ENCODE measurements at regions not wholly inside any gene's neighbourhood (a gene's known extent, or its start where the extent isn't known, plus 50 kb on each side); places are given as distances from the start of the nearest gene placed in this dataset.

DNA sequence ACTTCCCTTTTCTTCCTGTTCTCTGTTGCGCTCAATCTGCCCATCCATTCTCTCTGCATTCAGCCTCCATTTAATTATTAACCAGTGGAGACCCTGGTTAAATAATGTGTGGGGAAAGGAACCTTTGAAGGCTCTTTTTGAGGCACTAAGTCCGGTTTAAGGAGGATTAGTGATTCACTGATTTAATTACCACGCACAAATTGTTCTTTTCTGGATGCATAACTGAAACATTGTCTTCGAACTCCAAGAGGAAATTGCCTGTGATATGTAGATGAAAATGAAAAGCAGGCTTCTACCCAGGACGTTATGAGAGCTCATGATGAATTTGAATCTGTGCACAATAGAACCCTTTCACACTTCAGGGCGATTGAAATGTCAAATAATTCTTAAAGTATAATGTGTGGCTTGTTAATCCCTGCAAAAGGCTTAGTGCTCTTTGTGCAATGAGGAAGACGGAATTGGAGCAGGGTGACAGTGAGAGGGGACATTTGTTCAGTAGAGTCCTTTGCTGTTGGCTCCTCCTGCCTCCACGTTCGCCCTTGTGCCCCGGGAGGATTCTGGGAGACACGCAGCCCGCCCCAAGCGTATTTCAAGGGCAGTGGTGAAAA lies 51.1 kb upstream of the ZNF236 start:
- H3K27ac ChIP-seq = no peak overlapping the region
- TF ChIP-seq ZFX (IDR thresholded peaks at IDR 0.05; ENCODE audit: borderline replicate concordance) = no peak
- TF ChIP-seq, protein P1, sequence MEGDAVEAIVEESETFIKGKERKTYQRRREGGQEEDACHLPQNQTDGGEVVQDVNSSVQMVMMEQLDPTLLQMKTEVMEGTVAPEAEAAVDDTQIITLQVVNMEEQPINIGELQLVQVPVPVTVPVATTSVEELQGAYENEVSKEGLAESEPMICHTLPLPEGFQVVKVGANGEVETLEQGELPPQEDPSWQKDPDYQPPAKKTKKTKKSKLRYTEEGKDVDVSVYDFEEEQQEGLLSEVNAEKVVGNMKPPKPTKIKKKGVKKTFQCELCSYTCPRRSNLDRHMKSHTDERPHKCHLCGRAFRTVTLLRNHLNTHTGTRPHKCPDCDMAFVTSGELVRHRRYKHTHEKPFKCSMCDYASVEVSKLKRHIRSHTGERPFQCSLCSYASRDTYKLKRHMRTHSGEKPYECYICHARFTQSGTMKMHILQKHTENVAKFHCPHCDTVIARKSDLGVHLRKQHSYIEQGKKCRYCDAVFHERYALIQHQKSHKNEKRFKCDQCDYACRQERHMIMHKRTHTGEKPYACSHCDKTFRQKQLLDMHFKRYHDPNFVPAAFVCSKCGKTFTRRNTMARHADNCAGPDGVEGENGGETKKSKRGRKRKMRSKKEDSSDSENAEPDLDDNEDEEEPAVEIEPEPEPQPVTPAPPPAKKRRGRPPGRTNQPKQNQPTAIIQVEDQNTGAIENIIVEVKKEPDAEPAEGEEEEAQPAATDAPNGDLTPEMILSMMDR (IDR thresholded peaks at IDR 0.05) = no peak

DNA sequence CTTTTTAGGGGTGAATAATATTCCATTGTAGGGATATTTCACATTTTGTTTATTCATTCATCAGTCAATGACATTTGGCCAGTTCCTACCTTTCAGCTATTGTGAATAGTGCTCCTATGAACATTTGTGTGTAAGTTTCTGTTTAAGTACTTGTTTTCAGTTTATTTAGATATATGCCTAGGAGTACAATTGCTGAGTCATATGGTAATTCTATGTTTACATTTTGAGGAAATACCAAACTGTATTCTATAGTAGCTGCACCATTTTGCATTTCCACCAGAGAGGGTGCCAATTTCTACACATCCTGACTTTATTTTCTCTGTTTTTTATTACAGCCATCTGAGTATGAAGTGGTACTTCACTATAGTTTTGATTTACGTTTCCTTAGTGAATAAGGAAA lies 54.4 kb upstream of the ZNF236 start:
- no peak for TF ChIP-seq ZFX (IDR thresholded peaks at IDR 0.05; ENCODE audit: borderline replicate concordance)
- TF ChIP-seq, protein P1 (IDR thresholded peaks at IDR 0.05) = no peak
- H3K27ac ChIP-seq = no peak overlapping the region

DNA sequence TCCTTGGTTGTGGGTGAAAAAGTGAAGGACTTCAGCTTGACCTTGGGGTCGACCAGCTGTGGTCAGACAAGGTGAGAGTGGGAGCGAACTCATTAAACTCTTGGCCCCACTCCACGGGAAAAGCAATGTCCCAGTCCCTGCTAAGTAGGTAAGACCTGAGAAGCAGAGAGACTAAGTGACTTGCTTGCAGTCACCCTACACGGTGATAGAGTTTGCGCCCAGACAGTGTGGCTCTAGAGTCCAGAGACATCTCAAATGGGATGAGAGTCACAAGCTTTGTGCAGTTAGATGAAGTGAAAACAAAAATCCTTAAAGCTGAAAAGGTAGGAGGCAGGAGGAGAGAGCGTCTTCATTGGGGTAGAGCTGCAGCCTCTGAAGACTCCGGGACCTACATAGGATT lies 55.9 kb upstream of the ZNF236 start:
- no peak for TF ChIP-seq ZFX (IDR thresholded peaks at IDR 0.05; ENCODE audit: borderline replicate concordance)
- TF ChIP-seq, protein P1 (IDR thresholded peaks at IDR 0.05) = no peak

DNA sequence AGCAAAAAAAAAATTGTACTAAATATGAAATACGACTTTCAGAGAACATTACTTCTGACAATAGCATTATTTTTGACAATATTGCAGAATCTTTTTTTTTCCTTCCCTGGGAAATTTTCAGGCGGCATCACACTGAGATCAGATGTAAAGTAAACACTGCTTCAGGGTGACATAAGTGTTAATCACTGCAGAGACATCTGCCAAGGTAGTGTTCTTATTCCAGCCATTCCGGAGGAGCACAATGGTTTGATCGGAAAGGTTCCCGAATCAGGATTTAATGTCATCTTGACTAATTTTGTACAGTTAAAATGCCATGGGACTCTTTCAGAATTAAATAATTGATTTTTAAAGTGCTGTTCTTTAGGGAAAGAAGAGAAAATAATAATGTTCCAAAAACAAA lies 56.7 kb upstream of the ZNF236 start:
- no peak for TF ChIP-seq ZFX (IDR thresholded peaks at IDR 0.05; ENCODE audit: borderline replicate concordance)
- TF ChIP-seq, protein P1 (IDR thresholded peaks at IDR 0.05) = no peak

More for the DNA sequence above, 55.9 kb upstream of the ZNF236 start:
- H3K27ac ChIP-seq = no peak overlapping the region

DNA sequence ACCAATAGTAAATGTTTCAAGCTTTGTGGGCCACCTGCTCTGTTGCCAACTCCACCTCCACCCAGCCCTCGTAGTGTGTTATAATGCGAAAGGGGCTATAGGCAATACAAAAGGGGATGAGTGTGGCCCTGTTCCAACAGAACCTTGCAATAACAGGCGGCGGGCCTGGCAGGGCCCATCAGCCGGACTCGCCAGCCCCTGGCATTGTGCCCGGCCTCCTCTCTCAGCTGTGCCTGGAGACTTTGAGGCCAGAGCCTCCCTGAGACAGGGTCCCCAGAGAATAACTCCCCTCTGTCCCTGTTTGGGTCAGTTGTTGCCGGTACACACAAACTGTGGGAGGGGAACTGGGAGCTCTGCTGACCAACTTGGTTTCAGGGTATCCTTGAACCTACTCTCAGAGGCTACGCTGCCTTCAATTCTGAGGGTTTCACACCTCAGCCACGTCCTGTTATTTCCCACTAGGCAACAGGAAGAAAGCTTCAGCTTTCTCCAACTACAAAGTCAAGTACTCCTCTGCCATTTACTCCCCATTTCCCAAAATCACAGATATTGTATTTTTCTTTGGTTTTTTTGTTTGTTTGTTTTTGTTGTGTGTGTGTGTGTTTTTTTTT lies 58.0 kb upstream of the ZNF236 start:
- no peak for TF ChIP-seq ZFX (IDR thresholded peaks at IDR 0.05; ENCODE audit: borderline replicate concordance)
- TF ChIP-seq, protein P1 (IDR thresholded peaks at IDR 0.05) = no peak

More for the DNA sequence above, 56.7 kb upstream of the ZNF236 start:
- H3K27ac ChIP-seq = no peak overlapping the region

DNA sequence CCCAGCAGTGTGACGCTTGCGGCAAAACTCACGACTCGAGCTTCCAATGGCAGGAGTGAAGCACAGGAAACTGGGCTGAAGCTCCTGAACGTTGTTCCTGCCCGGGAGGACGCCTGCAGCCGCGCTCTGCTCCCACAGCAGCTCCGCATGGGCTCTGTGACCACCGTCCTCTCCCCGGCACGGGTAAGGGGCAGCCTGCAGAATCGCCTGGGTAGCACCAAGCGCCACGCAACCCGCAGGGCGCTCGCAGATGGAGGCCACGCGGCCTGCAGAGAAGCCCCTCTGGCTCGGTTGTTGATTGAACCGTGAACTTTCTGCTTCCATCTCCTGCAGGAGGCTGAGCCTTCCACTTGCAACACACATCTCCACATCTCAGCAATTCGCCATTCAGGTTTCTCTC lies 63.3 kb upstream of the ZNF236 start:
- no peak overlapping the region for H3K27ac ChIP-seq
- TF ChIP-seq ZFX (IDR thresholded peaks at IDR 0.05; ENCODE audit: borderline replicate concordance) = no peak

More for the DNA sequence above, 58.0 kb upstream of the ZNF236 start:
- no peak overlapping the region for H3K27ac ChIP-seq

DNA sequence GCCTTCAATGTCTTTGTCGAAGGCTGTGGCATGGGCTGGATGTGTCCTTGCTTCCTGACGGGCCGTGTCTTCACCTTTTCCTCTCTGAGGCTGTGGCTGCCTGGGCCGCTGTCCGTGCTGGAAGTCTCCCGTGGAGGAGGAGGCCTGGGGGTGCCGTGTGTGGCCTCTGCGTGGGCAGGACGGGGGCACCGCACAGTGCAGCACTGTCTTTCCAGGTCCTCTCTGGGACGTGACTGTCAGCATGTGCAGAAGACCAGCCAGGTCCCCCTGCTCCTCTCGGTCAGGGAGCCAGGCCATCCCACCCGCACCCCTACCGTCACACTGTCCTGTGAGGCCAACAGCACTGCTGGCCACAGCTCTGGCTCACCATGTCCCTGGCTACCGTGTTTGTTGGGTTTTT lies 64.4 kb upstream of the ZNF236 start:
- no peak for TF ChIP-seq ZFX (IDR thresholded peaks at IDR 0.05; ENCODE audit: borderline replicate concordance)
- TF ChIP-seq, protein P1 (IDR thresholded peaks at IDR 0.05) = no peak
- H3K27ac ChIP-seq = no peak overlapping the region
